ENCODE measurements at regions not wholly inside any gene's neighbourhood (a gene's known extent, or its start where the extent isn't known, plus 50 kb on each side); places are given as distances from the start of the nearest gene placed in this dataset.

GRCh38 chr6:114449659-114450058, 106.8 kb upstream of the HS3ST5 start:
- DNase-seq (ENCODE audit: low read depth in 2 of 2) = no peak

GRCh38 chr6:114446342-114446741, 103.5 kb upstream of the HS3ST5 start:
- no peak for DNase-seq (ENCODE audit: low read depth in 2 of 2)

GRCh38 chr6:114445846-114446245, 103.0 kb upstream of the HS3ST5 start:
- no peak for DNase-seq (ENCODE audit: low read depth in 2 of 2)

- DNase-seq (ENCODE audit: low read depth in 2 of 2) = no peak
These were observed 96.6 kb upstream of the HS3ST5 start for GRCh38 chr6:114439411-114439810.

GRCh38 chr6:114437235-114437634, 94.4 kb upstream of the HS3ST5 start:
- DNase-seq (ENCODE audit: low read depth in 2 of 2) = no peak

GRCh38 chr6:114436691-114437090, 93.9 kb upstream of the HS3ST5 start:
- DNase-seq (ENCODE audit: low read depth in 2 of 2) = no peak

GRCh38 chr6:114435985-114436384, 93.2 kb upstream of the HS3ST5 start:
- DNase-seq (ENCODE audit: low read depth in 2 of 2) = no peak

- no peak for DNase-seq (ENCODE audit: low read depth in 2 of 2)
These were observed 89.6 kb upstream of the HS3ST5 start for GRCh38 chr6:114432400-114432799.

- no peak for DNase-seq (ENCODE audit: low read depth in 2 of 2)
These were observed 88.8 kb upstream of the HS3ST5 start for GRCh38 chr6:114431641-114432040.

- DNase-seq (ENCODE audit: low read depth in 2 of 2) = no peak
These were observed 87.8 kb upstream of the HS3ST5 start for GRCh38 chr6:114430534-114431124.

GRCh38 chr6:114428341-114428740, 85.5 kb upstream of the HS3ST5 start:
- DNase-seq (ENCODE audit: low read depth in 2 of 2) = no peak

- no peak for DNase-seq (ENCODE audit: low read depth in 2 of 2)
These were observed 78.4 kb upstream of the HS3ST5 start for GRCh38 chr6:114421199-114421598.

- no peak for DNase-seq (ENCODE audit: low read depth in 2 of 2)
These were observed 76.4 kb upstream of the HS3ST5 start for GRCh38 chr6:114419175-114419574.

- no peak for DNase-seq (ENCODE audit: low read depth in 2 of 2)
These were observed 75.6 kb upstream of the HS3ST5 start for GRCh38 chr6:114418304-114418972.

- DNase-seq (ENCODE audit: low read depth in 2 of 2) = no peak
These were observed 64.7 kb upstream of the HS3ST5 start for GRCh38 chr6:114407426-114408035.

- no peak for DNase-seq (ENCODE audit: low read depth in 2 of 2)
These were observed 61.6 kb upstream of the HS3ST5 start for GRCh38 chr6:114404339-114404955.

GRCh38 chr6:114403858-114404257, 61.0 kb upstream of the HS3ST5 start:
- no peak for DNase-seq (ENCODE audit: low read depth in 2 of 2)

- no peak for DNase-seq (ENCODE audit: low read depth in 2 of 2)
These were observed 55.7 kb upstream of the HS3ST5 start for GRCh38 chr6:114398481-114398880.

Data from dermis microvascular lymphatic vessel endothelial cell (primary cell).